ENCODE measurements at regions not wholly inside any gene's neighbourhood (a gene's known extent, or its start where the extent isn't known, plus 50 kb on each side); places are given as distances from the start of the nearest gene placed in this dataset.

DNA sequence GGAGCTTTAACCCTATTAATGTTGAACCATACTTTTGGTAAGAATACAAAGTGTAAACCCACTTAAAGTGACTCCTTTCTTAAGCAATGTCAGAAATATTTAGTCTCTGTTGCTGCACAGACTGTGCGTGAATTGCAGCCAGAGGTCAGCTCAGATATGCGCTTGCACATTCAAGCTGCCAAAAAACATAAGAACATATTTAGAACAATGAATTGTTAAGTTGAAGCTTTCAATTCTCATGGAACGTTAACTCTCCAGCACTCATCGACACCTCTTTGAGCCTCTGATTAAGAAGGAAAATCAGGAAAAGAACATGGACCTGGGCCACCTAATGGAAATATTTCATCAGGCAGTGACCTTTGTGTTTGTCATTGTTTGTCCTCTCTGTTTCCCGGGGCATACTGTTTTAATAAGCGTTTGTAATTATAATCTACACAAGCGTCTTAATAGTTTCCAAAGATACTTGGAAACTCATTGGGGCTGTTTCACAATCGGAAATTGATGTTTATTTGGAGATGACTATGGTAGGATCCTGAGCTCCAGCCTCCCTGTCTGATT is 193.0 kb upstream of the CELF2 start:
- peaks cover 0 to 3% of the 10 kb centered on the region in 2 experiments for H3K27me3 ChIP-seq (replicated peaks in 1 of 2; ENCODE audit: control insufficient read depth in 2 of 2, extremely low read depth in 1 of 2, insufficient read depth in 2 of 2, low read length in 1 of 2)
- H3K4me1 ChIP-seq (ENCODE audit: control insufficient read depth in 1 of 2, extremely low read depth in 1 of 2, insufficient read depth in 2 of 2, low read length in 2 of 2) = peaks cover 0 to 6% of the 10 kb centered on the region in 2 experiments
- H3K4me3 ChIP-seq (ENCODE audit: control insufficient read depth in 1 of 2, extremely low read depth in 1 of 2, low read length in 1 of 2) = no peak overlapping the region
- no peak overlapping the region for H3K4me3 Mint-ChIP-seq
- no peaks in the 10 kb centered on the region for H3K9me3 ChIP-seq
- POLR2A ChIA-PET = no interaction called here
- CTCF ChIA-PET = interaction anchor here in 1 of 2 donors (0.6 kb wide), 1 partner anchor 9 kb away, joined by 3 read pairs; no protein-coding TSS in a partner anchor
- H3K27me3 Mint-ChIP-seq = peaks cover 30 to 43% of the 10 kb centered on the region in 2 donors
- no peak overlapping the region for H3K27ac ChIP-seq (ENCODE audit: low read length)
- DNase-seq (no peak), ATAC-seq (replicated peaks in 1 of 4) (no peak)
- H3K4me1 Mint-ChIP-seq = peaks cover 0 to 2% (median 0%) of the 10 kb centered on the region in 3 donors
- WGBS (ENCODE audit: insufficient coverage) = 80% methylated on average over 2 of the region's 8 CpGs
- no peaks in the 10 kb centered on the region for H3K36me3 Mint-ChIP-seq
- H3K27ac Mint-ChIP-seq = no peak overlapping the region
- H3K9me3 Mint-ChIP-seq = no peaks in the 10 kb centered on the region
- H3K36me3 ChIP-seq (ENCODE audit: control insufficient read depth in 2 of 2, extremely low read depth in 1 of 2, insufficient read depth in 1 of 2, low read length in 1 of 2) = no peaks in the 10 kb centered on the region

DNA sequence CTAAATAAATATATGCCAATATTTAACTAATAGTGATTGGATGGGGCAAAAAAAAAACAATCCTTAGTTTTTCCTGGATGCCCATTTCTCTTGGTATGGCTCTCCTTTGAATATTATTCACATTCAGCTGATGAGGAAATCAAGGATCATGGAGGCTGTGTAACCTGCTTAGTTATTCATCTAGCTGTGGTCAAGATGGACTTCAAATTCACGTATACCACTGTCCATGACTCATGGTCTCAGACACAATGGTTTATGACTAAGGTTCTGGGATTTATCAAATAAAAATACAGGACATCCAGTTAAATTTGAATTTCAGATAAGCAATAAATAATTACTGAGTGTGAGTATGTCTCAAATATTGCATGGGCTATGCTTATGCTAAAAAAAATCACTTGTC is 191.5 kb upstream of the CELF2 start:
- ATAC-seq (replicated peaks in 1 of 4) = no peak
- H3K36me3 Mint-ChIP-seq = no peaks in the 10 kb centered on the region
- ChIA-PET POLR2A (no interaction called here), CTCF (no interaction called here)
- peaks cover 0 to 3% of the 10 kb centered on the region in 2 experiments for H3K27me3 ChIP-seq (replicated peaks in 1 of 2; ENCODE audit: control insufficient read depth in 2 of 2, extremely low read depth in 1 of 2, insufficient read depth in 2 of 2, low read length in 1 of 2)
- H3K4me1 Mint-ChIP-seq = peaks cover 0 to 2% (median 0%) of the 10 kb centered on the region in 3 donors
- no peaks in the 10 kb centered on the region for H3K36me3 ChIP-seq (ENCODE audit: control insufficient read depth in 2 of 2, extremely low read depth in 1 of 2, insufficient read depth in 1 of 2, low read length in 1 of 2)
- H3K27me3 Mint-ChIP-seq = peaks cover 29 to 33% of the 10 kb centered on the region in 2 donors
- H3K4me1 ChIP-seq (ENCODE audit: control insufficient read depth in 1 of 2, extremely low read depth in 1 of 2, insufficient read depth in 2 of 2, low read length in 2 of 2) = peaks cover 0 to 6% of the 10 kb centered on the region in 2 experiments
- WGBS (ENCODE audit: insufficient coverage) = no CpG with 5 or more reads among the region's 1 CpG
- H3K4me3 Mint-ChIP-seq = no peak overlapping the region
- no peak overlapping the region for H3K4me3 ChIP-seq (ENCODE audit: control insufficient read depth in 1 of 2, extremely low read depth in 1 of 2, low read length in 1 of 2)
- no peaks in the 10 kb centered on the region for H3K9me3 ChIP-seq
- no peak overlapping the region for H3K27ac ChIP-seq (ENCODE audit: low read length)
- no peak for DNase-seq
- no peak overlapping the region for H3K27ac Mint-ChIP-seq
- H3K9me3 Mint-ChIP-seq = no peaks in the 10 kb centered on the region

DNA sequence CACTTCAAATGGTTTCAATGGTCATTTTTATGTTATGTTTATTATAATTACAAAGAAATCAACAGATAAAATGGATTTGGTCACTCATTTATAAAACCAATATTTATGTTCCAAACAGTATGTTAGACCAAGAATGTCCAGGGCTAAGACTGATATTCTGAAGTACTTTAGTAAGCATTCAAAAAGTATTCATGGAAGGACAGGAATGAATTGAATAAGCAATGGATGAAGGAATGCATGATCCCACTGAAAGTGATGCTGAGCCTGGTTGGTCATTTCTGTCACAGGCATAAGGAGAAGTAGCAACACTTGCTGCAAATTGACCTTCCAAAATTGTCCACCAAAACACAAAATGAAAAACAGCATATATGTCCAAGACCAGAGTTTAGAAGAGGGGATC is 189.0 kb upstream of the CELF2 start:
- Mint-ChIP-seq H3K4me3 (no peak overlapping the region), H3K4me1 (no peaks in the 10 kb centered on the region), H3K27ac (no peak overlapping the region), H3K9me3 (peaks cover 0 to under 1% (median under 1%) of the 10 kb centered on the region in 3 donors), H3K27me3 (peaks cover 23 to 33% of the 10 kb centered on the region in 2 donors), H3K36me3 (no peaks in the 10 kb centered on the region)
- ChIA-PET POLR2A (no interaction called here), CTCF (no interaction called here)
- H3K9me3 ChIP-seq = no peaks in the 10 kb centered on the region
- H3K36me3 ChIP-seq (ENCODE audit: control insufficient read depth in 2 of 2, extremely low read depth in 1 of 2, insufficient read depth in 1 of 2, low read length in 1 of 2) = no peaks in the 10 kb centered on the region
- no peak for DNase-seq
- no peak for ATAC-seq (replicated peaks in 1 of 4)
- H3K4me3 ChIP-seq (ENCODE audit: control insufficient read depth in 1 of 2, extremely low read depth in 1 of 2, low read length in 1 of 2) = no peak overlapping the region
- H3K27me3 ChIP-seq (replicated peaks in 1 of 2; ENCODE audit: control insufficient read depth in 2 of 2, extremely low read depth in 1 of 2, insufficient read depth in 2 of 2, low read length in 1 of 2) = no peaks in the 10 kb centered on the region
- H3K4me1 ChIP-seq (ENCODE audit: control insufficient read depth in 1 of 2, extremely low read depth in 1 of 2, insufficient read depth in 2 of 2, low read length in 2 of 2) = no peaks in the 10 kb centered on the region
- H3K27ac ChIP-seq (ENCODE audit: low read length) = no peak overlapping the region

DNA sequence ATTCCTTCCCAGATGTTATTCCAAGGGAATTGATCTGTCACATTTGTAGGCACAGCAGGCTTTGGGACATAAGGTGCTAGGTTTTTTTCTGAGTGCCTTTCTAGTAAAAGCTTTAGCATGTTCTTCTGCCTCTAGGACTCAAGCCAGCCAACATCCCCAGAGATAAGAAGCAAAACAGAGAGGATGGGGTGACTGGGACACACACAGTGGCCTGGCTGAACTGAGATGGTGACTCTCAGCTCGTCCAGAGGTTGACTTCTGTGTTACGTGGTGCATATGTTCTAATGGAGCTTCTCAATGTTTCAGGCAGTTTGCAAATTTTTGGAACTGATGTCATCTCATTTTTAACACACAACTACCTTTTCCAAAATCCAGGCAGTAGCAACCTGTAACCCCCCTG is 188.1 kb upstream of the CELF2 start:
- POLR2A ChIA-PET = no interaction called here
- Histone ChIP-seq H3K36me3 (ENCODE audit: control insufficient read depth in 2 of 2, extremely low read depth in 1 of 2, insufficient read depth in 1 of 2, low read length in 1 of 2) (no peaks in the 10 kb centered on the region), H3K27ac (ENCODE audit: low read length) (no peak overlapping the region), H3K4me3 (ENCODE audit: control insufficient read depth in 1 of 2, extremely low read depth in 1 of 2, low read length in 1 of 2) (no peak overlapping the region), H3K9me3 (no peaks in the 10 kb centered on the region), H3K4me1 (ENCODE audit: control insufficient read depth in 1 of 2, extremely low read depth in 1 of 2, insufficient read depth in 2 of 2, low read length in 2 of 2) (no peaks in the 10 kb centered on the region), H3K27me3 (replicated peaks in 1 of 2; ENCODE audit: control insufficient read depth in 2 of 2, extremely low read depth in 1 of 2, insufficient read depth in 2 of 2, low read length in 1 of 2) (no peaks in the 10 kb centered on the region)
- CTCF ChIA-PET = no interaction called here
- Mint-ChIP-seq H3K27me3 (peaks cover 17 to 29% of the 10 kb centered on the region in 2 donors), H3K4me1 (no peaks in the 10 kb centered on the region), H3K9me3 (peaks cover 0 to 5% (median 4%) of the 10 kb centered on the region in 3 donors), H3K27ac (no peak overlapping the region), H3K4me3 (no peak overlapping the region), H3K36me3 (no peaks in the 10 kb centered on the region)
- WGBS (ENCODE audit: insufficient coverage) = 100% methylated on average over 1 of the region's 2 CpGs
- DNase-seq (no peak), ATAC-seq (replicated peaks in 1 of 4) (no peak)

DNA sequence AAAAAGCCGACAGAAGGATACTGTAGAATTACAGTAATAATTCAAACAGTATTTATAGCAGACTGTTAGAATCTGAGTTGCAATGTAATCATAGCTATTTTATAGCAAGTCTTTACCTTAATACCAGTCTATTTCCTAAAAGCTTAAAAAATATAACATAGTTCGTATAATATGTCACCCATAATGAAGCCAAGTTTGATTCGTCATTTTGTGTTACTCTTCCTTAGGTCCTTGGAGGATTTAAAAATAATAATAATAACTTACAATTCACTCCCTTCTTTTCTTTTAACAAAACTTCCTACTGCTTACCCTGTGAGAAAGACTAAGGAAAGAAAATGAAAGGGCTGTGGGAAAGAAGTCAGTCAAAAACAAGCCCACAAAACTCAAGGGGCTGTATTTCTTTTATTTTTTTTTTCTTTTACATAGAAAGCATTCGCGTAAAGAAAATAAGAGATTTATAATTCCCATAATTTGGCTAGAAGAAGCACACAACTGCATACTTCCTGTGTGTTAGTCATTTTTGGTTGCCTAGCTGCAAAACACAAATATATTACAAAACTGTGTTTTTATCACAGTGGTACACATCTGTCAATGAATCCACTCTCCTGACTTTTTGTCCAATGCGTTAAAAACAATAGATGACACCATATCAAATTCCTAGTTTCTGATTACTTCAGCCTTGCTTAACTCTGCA is 187.2 kb upstream of the CELF2 start:
- Histone ChIP-seq H3K36me3 (ENCODE audit: control insufficient read depth in 2 of 2, extremely low read depth in 1 of 2, insufficient read depth in 1 of 2, low read length in 1 of 2) (no peaks in the 10 kb centered on the region), H3K27ac (ENCODE audit: low read length) (no peak overlapping the region), H3K4me3 (ENCODE audit: control insufficient read depth in 1 of 2, extremely low read depth in 1 of 2, low read length in 1 of 2) (no peak overlapping the region), H3K27me3 (replicated peaks in 1 of 2; ENCODE audit: control insufficient read depth in 2 of 2, extremely low read depth in 1 of 2, insufficient read depth in 2 of 2, low read length in 1 of 2) (no peaks in the 10 kb centered on the region), H3K4me1 (ENCODE audit: control insufficient read depth in 1 of 2, extremely low read depth in 1 of 2, insufficient read depth in 2 of 2, low read length in 2 of 2) (no peaks in the 10 kb centered on the region), H3K9me3 (no peaks in the 10 kb centered on the region)
- Mint-ChIP-seq H3K27me3 (peaks cover 14 to 24% of the 10 kb centered on the region in 2 donors), H3K36me3 (no peaks in the 10 kb centered on the region), H3K9me3 (peaks cover 0 to 5% (median 4%) of the 10 kb centered on the region in 3 donors), H3K4me1 (no peaks in the 10 kb centered on the region), H3K27ac (no peak overlapping the region), H3K4me3 (no peak overlapping the region)
- no peak for ATAC-seq (replicated peaks in 1 of 4)
- no CpG with 5 or more reads among the region's 6 CpGs for WGBS (ENCODE audit: insufficient coverage)
- no peak for DNase-seq
- ChIA-PET CTCF (interaction anchor here in 1 of 2 donors (1.1 kb wide), 1 partner anchor 31 kb away, joined by 3 read pairs; no protein-coding TSS in a partner anchor), POLR2A (no interaction called here)

DNA sequence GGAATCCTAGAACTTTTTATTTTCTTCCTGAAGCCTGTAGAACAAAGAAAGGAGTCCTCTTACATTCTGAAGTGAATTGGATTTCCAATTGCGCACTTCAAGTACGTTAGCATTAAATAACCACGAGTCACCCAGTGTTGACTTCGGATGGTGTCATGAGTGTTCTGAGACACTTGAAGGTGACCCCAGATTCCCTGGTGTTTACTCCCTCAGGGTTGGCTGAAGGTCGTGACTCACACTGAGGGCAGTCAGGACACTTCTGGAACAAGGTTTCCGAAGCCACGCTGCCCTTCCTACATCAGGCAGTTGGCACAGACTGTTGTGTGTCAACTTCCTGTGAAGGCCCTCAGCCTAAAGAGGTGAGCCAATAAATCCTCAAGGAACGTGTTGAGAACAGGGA is 186.6 kb upstream of the CELF2 start:
- Mint-ChIP-seq H3K4me1 (no peaks in the 10 kb centered on the region), H3K27me3 (peaks cover 19 to 30% of the 10 kb centered on the region in 2 donors), H3K9me3 (peaks cover 0 to 5% (median 4%) of the 10 kb centered on the region in 3 donors), H3K36me3 (no peaks in the 10 kb centered on the region), H3K4me3 (no peak overlapping the region), H3K27ac (no peak overlapping the region)
- H3K27me3 ChIP-seq (replicated peaks in 1 of 2; ENCODE audit: control insufficient read depth in 2 of 2, extremely low read depth in 1 of 2, insufficient read depth in 2 of 2, low read length in 1 of 2) = no peaks in the 10 kb centered on the region
- no peak overlapping the region for H3K4me3 ChIP-seq (ENCODE audit: control insufficient read depth in 1 of 2, extremely low read depth in 1 of 2, low read length in 1 of 2)
- WGBS (ENCODE audit: insufficient coverage) = 93% methylated on average over 7 of the region's 8 CpGs
- POLR2A ChIA-PET = no interaction called here
- no peaks in the 10 kb centered on the region for H3K36me3 ChIP-seq (ENCODE audit: control insufficient read depth in 2 of 2, extremely low read depth in 1 of 2, insufficient read depth in 1 of 2, low read length in 1 of 2)
- ATAC-seq (replicated peaks in 1 of 4) (no peak), DNase-seq (no peak)
- CTCF ChIA-PET = interaction anchor here in 1 of 2 donors (1.1 kb wide), 1 partner anchor 31 kb away, joined by 3 read pairs; no protein-coding TSS in a partner anchor
- no peak overlapping the region for H3K27ac ChIP-seq (ENCODE audit: low read length)
- no peaks in the 10 kb centered on the region for H3K4me1 ChIP-seq (ENCODE audit: control insufficient read depth in 1 of 2, extremely low read depth in 1 of 2, insufficient read depth in 2 of 2, low read length in 2 of 2)
- H3K9me3 ChIP-seq = no peaks in the 10 kb centered on the region
